ENCODE measurements at regions not wholly inside any gene's neighbourhood (a gene's known extent, or its start where the extent isn't known, plus 50 kb on each side); places are given as distances from the start of the nearest gene placed in this dataset.

DNA sequence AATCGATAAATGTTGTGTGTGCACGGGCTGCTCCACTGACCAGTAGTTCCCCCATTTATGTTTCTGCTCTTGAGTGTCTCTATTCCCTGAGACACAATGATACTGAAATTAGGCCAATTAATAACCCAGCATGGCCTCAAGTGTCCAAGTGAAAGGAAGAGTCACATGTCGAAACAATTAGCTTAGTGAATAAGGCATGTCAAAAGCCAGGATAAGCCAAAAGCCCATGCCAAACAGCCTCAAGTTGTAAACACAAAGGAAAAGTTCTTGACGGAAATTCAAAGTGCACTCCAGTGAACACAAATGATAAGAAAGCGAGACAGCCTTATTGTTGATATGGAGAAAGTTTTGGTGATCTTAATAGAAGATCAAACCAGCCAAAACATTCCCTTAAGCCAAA, 167.1 kb upstream of the C1QTNF7 start:
- no peak for TF ChIP-seq FOXM1 (IDR thresholded peaks at IDR 0.05; ENCODE audit: borderline replicate concordance, low read depth)
- no peak for TF ChIP-seq ZBTB7A (IDR thresholded peaks at IDR 0.05; ENCODE audit: low read depth)
- TF ChIP-seq YY1 (IDR thresholded peaks at IDR 0.05; ENCODE audit: low read depth): no peak
- TF ChIP-seq, protein P1, sequence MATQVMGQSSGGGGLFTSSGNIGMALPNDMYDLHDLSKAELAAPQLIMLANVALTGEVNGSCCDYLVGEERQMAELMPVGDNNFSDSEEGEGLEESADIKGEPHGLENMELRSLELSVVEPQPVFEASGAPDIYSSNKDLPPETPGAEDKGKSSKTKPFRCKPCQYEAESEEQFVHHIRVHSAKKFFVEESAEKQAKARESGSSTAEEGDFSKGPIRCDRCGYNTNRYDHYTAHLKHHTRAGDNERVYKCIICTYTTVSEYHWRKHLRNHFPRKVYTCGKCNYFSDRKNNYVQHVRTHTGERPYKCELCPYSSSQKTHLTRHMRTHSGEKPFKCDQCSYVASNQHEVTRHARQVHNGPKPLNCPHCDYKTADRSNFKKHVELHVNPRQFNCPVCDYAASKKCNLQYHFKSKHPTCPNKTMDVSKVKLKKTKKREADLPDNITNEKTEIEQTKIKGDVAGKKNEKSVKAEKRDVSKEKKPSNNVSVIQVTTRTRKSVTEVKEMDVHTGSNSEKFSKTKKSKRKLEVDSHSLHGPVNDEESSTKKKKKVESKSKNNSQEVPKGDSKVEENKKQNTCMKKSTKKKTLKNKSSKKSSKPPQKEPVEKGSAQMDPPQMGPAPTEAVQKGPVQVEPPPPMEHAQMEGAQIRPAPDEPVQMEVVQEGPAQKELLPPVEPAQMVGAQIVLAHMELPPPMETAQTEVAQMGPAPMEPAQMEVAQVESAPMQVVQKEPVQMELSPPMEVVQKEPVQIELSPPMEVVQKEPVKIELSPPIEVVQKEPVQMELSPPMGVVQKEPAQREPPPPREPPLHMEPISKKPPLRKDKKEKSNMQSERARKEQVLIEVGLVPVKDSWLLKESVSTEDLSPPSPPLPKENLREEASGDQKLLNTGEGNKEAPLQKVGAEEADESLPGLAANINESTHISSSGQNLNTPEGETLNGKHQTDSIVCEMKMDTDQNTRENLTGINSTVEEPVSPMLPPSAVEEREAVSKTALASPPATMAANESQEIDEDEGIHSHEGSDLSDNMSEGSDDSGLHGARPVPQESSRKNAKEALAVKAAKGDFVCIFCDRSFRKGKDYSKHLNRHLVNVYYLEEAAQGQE (IDR thresholded peaks at IDR 0.05; ENCODE audit: low read depth): no peak
- TF ChIP-seq EP300 (IDR thresholded peaks at IDR 0.05; ENCODE audit: borderline replicate concordance): no peak
- TF ChIP-seq, protein P2, sequence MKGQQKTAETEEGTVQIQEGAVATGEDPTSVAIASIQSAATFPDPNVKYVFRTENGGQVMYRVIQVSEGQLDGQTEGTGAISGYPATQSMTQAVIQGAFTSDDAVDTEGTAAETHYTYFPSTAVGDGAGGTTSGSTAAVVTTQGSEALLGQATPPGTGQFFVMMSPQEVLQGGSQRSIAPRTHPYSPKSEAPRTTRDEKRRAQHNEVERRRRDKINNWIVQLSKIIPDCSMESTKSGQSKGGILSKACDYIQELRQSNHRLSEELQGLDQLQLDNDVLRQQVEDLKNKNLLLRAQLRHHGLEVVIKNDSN (IDR thresholded peaks at IDR 0.05): no peak
- TF ChIP-seq RAD21 (IDR thresholded peaks at IDR 0.05; ENCODE audit: low read depth): no peak
- TF ChIP-seq EGR1 (IDR thresholded peaks at IDR 0.05): no peak
- TF ChIP-seq TAF1 (IDR thresholded peaks at IDR 0.05; ENCODE audit: low read depth): no peak
- TF ChIP-seq CREB1 (IDR thresholded peaks at IDR 0.05; ENCODE audit: low read depth): no peak
- no peak for TF ChIP-seq CEBPB (IDR thresholded peaks at IDR 0.05)
- no peak for TF ChIP-seq TCF12 (IDR thresholded peaks at IDR 0.05; ENCODE audit: low read depth)
- no peak for TF ChIP-seq NFIC (IDR thresholded peaks at IDR 0.05)
- TF ChIP-seq, protein P3, sequence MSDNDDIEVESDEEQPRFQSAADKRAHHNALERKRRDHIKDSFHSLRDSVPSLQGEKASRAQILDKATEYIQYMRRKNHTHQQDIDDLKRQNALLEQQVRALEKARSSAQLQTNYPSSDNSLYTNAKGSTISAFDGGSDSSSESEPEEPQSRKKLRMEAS (IDR thresholded peaks at IDR 0.05): no peak
- no peak for TF ChIP-seq TEAD4 (IDR thresholded peaks at IDR 0.05)

DNA sequence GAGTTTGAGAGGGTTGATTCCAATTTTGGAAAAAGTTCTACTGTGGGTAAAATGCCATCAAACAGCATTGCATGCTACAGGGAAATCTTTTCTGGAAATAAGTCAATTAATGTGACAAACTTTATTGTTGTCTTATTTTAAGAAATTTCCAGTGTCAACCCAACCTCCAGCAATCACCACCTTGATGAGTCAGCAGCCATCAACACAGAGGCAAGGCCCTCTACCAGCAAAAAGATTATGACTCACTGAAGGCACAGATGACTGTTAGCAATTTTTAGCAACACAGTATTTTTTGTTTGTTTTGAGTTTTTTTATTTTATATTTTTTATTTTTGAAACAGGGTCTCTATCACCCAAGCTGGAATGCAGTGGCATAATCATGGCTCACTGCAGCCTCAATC, 165.4 kb upstream of the C1QTNF7 start:
- no peak for TF ChIP-seq EP300 (IDR thresholded peaks at IDR 0.05; ENCODE audit: borderline replicate concordance)
- TF ChIP-seq, protein P3 (IDR thresholded peaks at IDR 0.05): no peak
- TF ChIP-seq FOXM1 (IDR thresholded peaks at IDR 0.05; ENCODE audit: borderline replicate concordance, low read depth): no peak
- no peak for TF ChIP-seq RAD21 (IDR thresholded peaks at IDR 0.05; ENCODE audit: low read depth)
- no peak for TF ChIP-seq YY1 (IDR thresholded peaks at IDR 0.05; ENCODE audit: low read depth)
- TF ChIP-seq, protein P1 (IDR thresholded peaks at IDR 0.05; ENCODE audit: low read depth): no peak
- no peak for TF ChIP-seq CREB1 (IDR thresholded peaks at IDR 0.05; ENCODE audit: low read depth)
- TF ChIP-seq TEAD4 (IDR thresholded peaks at IDR 0.05): no peak
- TF ChIP-seq, protein P2 (IDR thresholded peaks at IDR 0.05): no peak

DNA sequence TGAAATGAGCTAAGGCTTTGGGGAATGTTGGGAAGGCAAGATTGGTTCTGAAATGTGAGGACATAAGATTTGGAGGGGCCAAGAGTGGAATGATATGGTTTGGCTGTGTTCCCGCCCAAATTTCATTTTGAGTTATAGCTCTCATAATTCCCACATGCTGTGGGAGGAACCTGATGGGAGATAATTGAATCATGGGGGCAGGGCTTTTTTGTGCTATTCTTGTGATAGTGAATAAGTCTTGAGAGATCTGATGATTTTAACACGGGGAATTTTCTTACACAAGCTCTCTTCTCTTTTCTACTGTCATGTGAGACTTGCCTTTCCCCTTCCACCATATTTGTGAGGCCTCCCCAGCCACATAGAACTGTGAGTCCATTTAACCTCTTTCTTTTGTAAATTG, 157.6 kb upstream of the C1QTNF7 start:
- TF ChIP-seq EGR1 (IDR thresholded peaks at IDR 0.05) (no peak), EP300 (IDR thresholded peaks at IDR 0.05; ENCODE audit: borderline replicate concordance) (no peak), TAF1 (IDR thresholded peaks at IDR 0.05; ENCODE audit: low read depth) (no peak)
- TF ChIP-seq, protein P2 (IDR thresholded peaks at IDR 0.05): no peak

DNA sequence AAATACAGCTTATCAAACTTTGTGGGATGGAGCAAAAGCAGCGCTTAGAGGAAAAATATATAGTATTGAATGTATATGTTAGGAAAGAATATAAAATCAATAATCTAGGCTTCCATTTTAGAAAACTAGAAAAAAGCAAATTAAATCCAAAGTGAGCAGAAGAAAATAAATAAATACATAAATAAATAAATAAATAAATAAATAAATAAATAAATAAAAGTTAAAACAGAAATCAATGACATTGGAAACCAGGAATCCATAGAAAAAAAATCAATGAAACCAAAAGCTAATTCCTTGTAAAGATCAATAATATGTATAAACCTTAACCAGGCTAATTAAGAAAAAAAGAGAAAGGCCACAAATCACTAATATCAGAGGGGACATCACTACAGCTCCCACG, 141.8 kb upstream of the C1QTNF7 start:
- TF ChIP-seq, protein P3 (IDR thresholded peaks at IDR 0.05): no peak
- TF ChIP-seq, protein P1 (IDR thresholded peaks at IDR 0.05; ENCODE audit: low read depth): no peak
- no peak for TF ChIP-seq TEAD4 (IDR thresholded peaks at IDR 0.05)
- no peak for TF ChIP-seq CEBPB (IDR thresholded peaks at IDR 0.05)
- TF ChIP-seq EP300 (IDR thresholded peaks at IDR 0.05; ENCODE audit: borderline replicate concordance): no peak
- TF ChIP-seq ZBTB7A (IDR thresholded peaks at IDR 0.05; ENCODE audit: low read depth): no peak
- TF ChIP-seq EGR1 (IDR thresholded peaks at IDR 0.05): no peak
- TF ChIP-seq TAF1 (IDR thresholded peaks at IDR 0.05; ENCODE audit: low read depth): no peak
- no peak for TF ChIP-seq FOXM1 (IDR thresholded peaks at IDR 0.05; ENCODE audit: borderline replicate concordance, low read depth)
- TF ChIP-seq, protein P2 (IDR thresholded peaks at IDR 0.05): no peak
- no peak for TF ChIP-seq CREB1 (IDR thresholded peaks at IDR 0.05; ENCODE audit: low read depth)
- TF ChIP-seq YY1 (IDR thresholded peaks at IDR 0.05; ENCODE audit: low read depth): no peak
- no peak for TF ChIP-seq NFIC (IDR thresholded peaks at IDR 0.05)
- TF ChIP-seq TCF12 (IDR thresholded peaks at IDR 0.05; ENCODE audit: low read depth): no peak
- TF ChIP-seq RAD21 (IDR thresholded peaks at IDR 0.05; ENCODE audit: low read depth): no peak

All from Ishikawa (cell line).